GM12865 (cell line): ENCODE measurements at regions not wholly inside any gene's neighbourhood (a gene's known extent, or its start where the extent isn't known, plus 50 kb on each side); places are given as distances from the start of the nearest gene placed in this dataset.

Experiments used
- DNase-seq: peaks from one replicate; pipeline ENCODE4 v3.0.0; 2010; ENCODE audit warnings: low read depth
- H3K4me3 ChIP-seq: 2 replicates; pipeline ENCODE4 v1.5.1; 2011; ENCODE audit warnings: mild to moderate bottlenecking, low read depth, low read length, control low read depth
- TF ChIP-seq, protein P1 (sequence below): IDR thresholded peaks from 2 replicates; pipeline ENCODE4 v1.5.1; 2011; ENCODE audit warnings: low read length, control low read depth, low read depth, inconsistent platforms; ENCODE audit not compliant: insufficient read depth; ENCODE audit errors: missing control alignments

DNA sequence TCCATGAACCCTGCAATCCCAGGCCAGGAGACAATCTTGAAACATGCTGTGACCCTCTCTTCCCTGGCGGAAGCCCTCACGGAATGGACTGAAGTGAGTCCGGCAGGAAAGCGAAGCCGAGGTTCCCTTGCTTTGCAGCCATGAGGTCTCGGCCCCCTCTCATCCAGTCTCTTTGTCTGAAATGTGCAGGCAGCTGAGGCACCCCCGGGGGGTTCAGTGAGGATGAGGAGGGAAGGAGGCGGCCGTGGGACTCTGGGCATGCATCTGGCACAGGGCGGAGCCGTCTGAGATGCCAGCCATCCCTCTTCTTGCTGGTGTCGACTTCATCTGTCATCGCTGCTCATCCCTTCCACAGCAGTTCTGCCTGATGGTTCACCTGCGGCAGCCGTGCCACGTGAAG lies 1485.7 kb downstream of the BRD1 start:
- H3K4me3 ChIP-seq, result no peak overlapping the region
- TF ChIP-seq, protein P1, sequence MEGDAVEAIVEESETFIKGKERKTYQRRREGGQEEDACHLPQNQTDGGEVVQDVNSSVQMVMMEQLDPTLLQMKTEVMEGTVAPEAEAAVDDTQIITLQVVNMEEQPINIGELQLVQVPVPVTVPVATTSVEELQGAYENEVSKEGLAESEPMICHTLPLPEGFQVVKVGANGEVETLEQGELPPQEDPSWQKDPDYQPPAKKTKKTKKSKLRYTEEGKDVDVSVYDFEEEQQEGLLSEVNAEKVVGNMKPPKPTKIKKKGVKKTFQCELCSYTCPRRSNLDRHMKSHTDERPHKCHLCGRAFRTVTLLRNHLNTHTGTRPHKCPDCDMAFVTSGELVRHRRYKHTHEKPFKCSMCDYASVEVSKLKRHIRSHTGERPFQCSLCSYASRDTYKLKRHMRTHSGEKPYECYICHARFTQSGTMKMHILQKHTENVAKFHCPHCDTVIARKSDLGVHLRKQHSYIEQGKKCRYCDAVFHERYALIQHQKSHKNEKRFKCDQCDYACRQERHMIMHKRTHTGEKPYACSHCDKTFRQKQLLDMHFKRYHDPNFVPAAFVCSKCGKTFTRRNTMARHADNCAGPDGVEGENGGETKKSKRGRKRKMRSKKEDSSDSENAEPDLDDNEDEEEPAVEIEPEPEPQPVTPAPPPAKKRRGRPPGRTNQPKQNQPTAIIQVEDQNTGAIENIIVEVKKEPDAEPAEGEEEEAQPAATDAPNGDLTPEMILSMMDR, result no peak
- DNase-seq, result no peak

DNA sequence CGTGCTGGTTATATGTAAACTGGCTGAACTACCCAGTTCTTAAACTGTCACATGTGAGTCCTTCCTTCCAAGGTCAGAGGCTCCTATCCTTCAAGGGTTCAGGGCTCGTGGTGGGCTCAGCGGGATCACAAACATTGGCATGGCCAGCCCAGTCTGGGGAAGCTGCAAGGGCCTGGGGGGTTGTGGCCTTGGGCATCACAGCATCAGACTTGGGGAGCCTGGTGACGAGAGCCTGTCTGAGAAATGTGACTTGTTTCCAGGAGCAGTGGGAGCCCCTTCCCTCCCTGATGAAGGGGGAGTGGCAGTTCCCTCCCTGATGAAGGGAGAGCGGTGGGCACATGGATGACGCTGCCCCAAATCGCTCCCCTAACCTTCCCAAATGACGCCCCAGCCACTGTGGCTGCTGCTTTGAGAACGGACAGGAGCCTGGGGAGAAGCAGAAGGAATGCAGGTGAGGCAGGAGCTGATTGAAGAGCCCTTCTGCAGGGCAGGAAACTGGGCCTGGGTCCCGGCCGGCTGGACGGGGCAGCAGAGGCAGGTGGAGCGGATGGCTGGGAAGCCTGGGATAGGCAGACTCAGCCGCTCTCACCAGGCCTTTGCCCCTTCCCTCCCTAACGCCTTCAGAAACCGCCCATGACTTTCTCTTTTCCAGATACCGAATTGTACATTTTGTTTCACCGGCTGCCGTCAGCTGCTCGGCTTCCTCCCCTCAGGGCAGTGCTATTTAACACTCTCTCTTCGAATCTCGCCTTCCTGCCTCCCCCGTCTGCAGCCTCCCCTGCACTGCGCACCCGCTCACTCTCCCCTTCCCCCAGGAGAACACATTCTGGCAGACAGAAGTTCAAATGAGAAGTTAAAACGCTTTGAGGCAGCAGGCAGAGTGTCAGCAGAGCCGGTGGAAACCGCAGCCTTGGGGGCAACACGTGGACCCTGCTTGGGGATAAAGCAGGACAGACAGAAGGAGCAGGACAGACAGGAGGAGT lies 1486.7 kb downstream of the BRD1 start:
- DNase-seq, result no peak
- TF ChIP-seq, protein P1, result no peak
- H3K4me3 ChIP-seq, result no peak overlapping the region

DNA sequence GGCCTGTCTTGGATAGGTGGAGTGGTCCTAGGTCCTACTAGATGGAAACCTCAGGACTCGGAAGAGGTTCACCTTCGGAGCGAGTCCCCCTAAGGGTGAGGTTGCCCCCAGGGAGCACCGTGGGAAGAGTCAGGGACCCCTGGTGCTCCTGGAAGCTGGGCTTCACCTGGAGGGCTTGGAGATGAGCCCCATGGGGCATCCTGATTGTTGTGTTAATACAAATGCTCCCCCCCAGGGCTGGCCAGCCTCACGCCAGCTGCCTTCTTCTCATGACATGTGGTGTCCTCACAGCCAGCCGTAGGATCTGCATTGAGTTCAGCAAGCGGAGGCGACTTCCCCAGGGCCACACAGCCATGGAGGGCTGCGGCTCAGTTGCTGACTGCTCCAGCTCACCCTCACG lies 1487.5 kb downstream of the BRD1 start:
- H3K4me3 ChIP-seq, result no peak overlapping the region
- TF ChIP-seq, protein P1, result no peak
- no peak for DNase-seq

DNA sequence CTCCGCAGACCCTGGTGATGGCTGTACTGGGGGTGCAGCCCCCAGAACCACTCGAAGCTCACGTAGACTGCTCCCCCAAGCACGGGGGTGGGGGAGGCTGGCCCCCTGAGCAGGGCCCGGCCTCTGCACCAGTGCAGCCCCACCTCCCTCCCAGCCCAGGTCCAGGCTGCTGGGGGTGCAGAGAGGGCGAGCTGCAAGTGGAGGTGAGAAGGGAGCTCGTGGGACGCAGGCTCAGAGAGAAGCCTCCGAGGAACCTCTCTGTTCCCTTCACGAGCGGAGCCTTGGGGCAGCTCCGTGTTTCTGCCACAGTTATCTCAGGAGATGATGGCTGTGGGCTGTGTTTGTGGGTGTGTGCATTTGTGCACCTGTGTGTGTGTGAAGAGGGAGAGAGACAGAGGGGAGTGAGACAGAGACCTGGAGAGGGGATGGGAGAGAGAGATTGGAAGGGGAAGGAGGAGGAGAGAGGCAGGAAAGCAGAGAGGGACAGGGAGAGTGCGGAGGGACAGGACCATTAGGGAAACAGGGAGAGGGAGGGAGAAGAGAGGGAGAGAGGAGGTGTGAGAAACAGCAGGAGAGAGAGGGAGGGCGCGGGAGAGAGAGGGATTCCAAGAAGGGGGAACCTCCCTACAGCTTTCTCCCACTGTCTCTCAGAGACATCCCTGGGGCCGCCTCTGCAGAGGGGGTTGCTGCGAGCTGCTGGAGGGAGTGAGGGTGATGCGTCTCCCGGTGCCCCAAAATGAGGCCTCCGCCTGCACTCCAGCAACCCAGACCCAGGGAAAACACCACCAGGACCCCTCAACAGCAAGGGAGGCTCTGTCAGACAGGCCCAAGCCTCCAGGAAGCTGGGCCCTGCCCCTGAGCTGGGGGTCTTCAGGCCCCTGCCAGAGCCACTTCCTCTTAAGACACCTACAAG lies 1488.6 kb downstream of the BRD1 start:
- TF ChIP-seq, protein P1, result no peak
- H3K4me3 ChIP-seq, result no peak overlapping the region
- DNase-seq, result no peak

DNA sequence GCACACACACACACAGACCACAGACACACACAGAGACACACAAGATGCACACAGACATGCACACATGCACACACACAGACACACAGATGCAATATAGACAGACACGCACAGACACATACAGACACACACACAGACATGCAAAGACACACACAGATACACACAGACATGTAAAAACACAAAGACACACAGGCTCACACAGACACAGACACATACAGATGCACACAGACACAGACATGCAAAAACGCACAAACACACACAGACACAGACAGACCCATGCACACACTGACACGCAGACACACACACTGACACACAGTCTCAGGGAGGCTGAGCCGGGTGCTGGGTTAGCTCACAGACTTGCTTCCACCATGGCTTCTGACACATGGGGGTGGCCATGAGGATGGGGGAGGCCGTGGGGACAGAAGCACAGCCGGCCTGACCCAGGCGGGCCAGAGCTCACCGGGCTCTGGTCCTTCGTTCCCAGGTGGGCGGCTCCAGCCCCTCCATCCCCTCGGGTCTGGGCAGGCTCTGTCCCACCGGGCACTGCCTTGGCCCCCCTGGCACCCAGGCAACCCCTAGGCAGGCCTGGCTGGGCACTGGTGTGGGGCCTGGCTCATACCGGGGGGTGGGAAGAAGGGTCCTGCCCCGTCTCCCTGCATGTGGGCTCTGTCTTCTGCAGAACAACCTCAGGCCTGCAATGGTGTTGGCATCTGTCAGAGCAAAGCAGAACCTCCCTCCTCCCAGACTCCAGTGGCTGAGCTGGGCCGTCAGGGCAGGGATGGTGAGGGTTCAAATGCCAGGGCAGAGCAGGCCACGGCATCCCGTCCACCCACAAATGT lies 1489.5 kb downstream of the BRD1 start:
- no peak for DNase-seq
- TF ChIP-seq, protein P1, result no peak
- no peak overlapping the region for H3K4me3 ChIP-seq
